ENCODE measurements at regions not wholly inside any gene's neighbourhood (a gene's known extent, or its start where the extent isn't known, plus 50 kb on each side); places are given as distances from the start of the nearest gene placed in this dataset.

GRCh38 chr18:1676387-1676786 is 771.7 kb downstream of the ADCYAP1 start:
- Histone ChIP-seq H3K4me2 (no peak overlapping the region), H3K9me3 (0 out of 2 replicates have a peak, but pooled peaks cover 3% of the 10 kb centered on the region), H3K4me3 (ENCODE audit: low read depth in 2 of 2, low read length in 1 of 2) (no peak overlapping the region), H3K27me3 (ENCODE audit: insufficient read depth) (no peaks in the 10 kb centered on the region), H2AFZ (ENCODE audit: low read depth) (no peak overlapping the region), H4K20me1 (ENCODE audit: insufficient read depth) (no peaks in the 10 kb centered on the region), H3K4me1 (ENCODE audit: control insufficient read depth in 1 of 2, insufficient read depth in 2 of 2, low read depth in 1 of 2, low read length in 1 of 2) (no peaks in the 10 kb centered on the region), H3K27ac (ENCODE audit: low read depth in 2 of 2, low read length in 1 of 2) (no peak overlapping the region), H3F3A (replicated peaks; ENCODE audit: insufficient read depth) (no peaks in the 10 kb centered on the region), H3K79me2 (ENCODE audit: insufficient read depth) (no peaks in the 10 kb centered on the region), H3K9ac (no peak overlapping the region), H3K36me3 (replicated peaks in 1 of 2; ENCODE audit: control insufficient read depth in 1 of 2, insufficient read depth in 2 of 2, low read length in 1 of 2) (no peaks in the 10 kb centered on the region), H3K9me2 (no peaks in the 10 kb centered on the region)
- WGBS (ENCODE audit: low lambda C conversion rate) = 2% methylated on average over 3 of the region's 3 CpGs
- ChIA-PET POLR2A (no interaction called here), CTCF (interaction anchor here (0.9 to 1.1 kb wide), 2 partner anchors 12 to 19 kb away, joined by 3 read pairs; no protein-coding TSS in a partner anchor)
- no peak for DNase-seq
- TF ChIP-seq RAD21 (IDR thresholded peaks at IDR 0.05; ENCODE audit: low read length) (no peak), MAX (IDR thresholded peaks at IDR 0.05; ENCODE audit: low read depth) (no peak), RCOR1 (IDR thresholded peaks at IDR 0.05; ENCODE audit: low read length) (no peak)

- Histone ChIP-seq H3K9me2 (no peaks in the 10 kb centered on the region), H2AFZ (ENCODE audit: low read depth) (no peak overlapping the region), H3K27ac (ENCODE audit: low read depth in 2 of 2, low read length in 1 of 2) (no peak overlapping the region), H4K20me1 (ENCODE audit: insufficient read depth) (no peaks in the 10 kb centered on the region), H3K9me3 (no peaks in the 10 kb centered on the region), H3K4me2 (no peak overlapping the region), H3F3A (replicated peaks; ENCODE audit: insufficient read depth) (no peaks in the 10 kb centered on the region), H3K27me3 (ENCODE audit: insufficient read depth) (no peaks in the 10 kb centered on the region), H3K36me3 (replicated peaks in 1 of 2; ENCODE audit: control insufficient read depth in 1 of 2, insufficient read depth in 2 of 2, low read length in 1 of 2) (no peaks in the 10 kb centered on the region), H3K79me2 (ENCODE audit: insufficient read depth) (no peaks in the 10 kb centered on the region), H3K4me1 (ENCODE audit: control insufficient read depth in 1 of 2, insufficient read depth in 2 of 2, low read depth in 1 of 2, low read length in 1 of 2) (no peaks in the 10 kb centered on the region), H3K9ac (no peak overlapping the region), H3K4me3 (ENCODE audit: low read depth in 2 of 2, low read length in 1 of 2) (no peak overlapping the region)
- whole genome bisulfite sequencing (ENCODE audit: low lambda C conversion rate) = 5% methylated on average over 1 of the region's 1 CpG
- TF ChIP-seq USF2 (IDR thresholded peaks at IDR 0.05; ENCODE audit: borderline replicate concordance, low read depth, low read length) (no peak), EZH2phosphoT487 (IDR thresholded peaks at IDR 0.05; ENCODE audit: borderline replicate concordance, low read depth) (no peak), MEF2A (IDR thresholded peaks at IDR 0.05; ENCODE audit: borderline replicate concordance, low read depth) (no peak), IRF3 (IDR thresholded peaks at IDR 0.05; ENCODE audit: low read depth, low read length) (no peak), PBX3 (IDR thresholded peaks at IDR 0.05) (no peak), TCF12 (IDR thresholded peaks at IDR 0.05) (no peak), GATA2 (CRISPR knock-in tag; IDR thresholded peaks at IDR 0.05) (no peak), FOXM1 (IDR thresholded peaks at IDR 0.05; ENCODE audit: low read depth) (no peak), TEAD4 (IDR thresholded peaks at IDR 0.05; ENCODE audit: borderline replicate concordance, insufficient read depth) (no peak), GABPA (IDR thresholded peaks at IDR 0.05; ENCODE audit: low read depth) (no peak), MXI1 (IDR thresholded peaks at IDR 0.05; ENCODE audit: low read depth, low read length) (no peak), USF1 (IDR thresholded peaks at IDR 0.05; ENCODE audit: borderline replicate concordance, low read depth) (no peak), ZBTB33 (IDR thresholded peaks at IDR 0.05; ENCODE audit: borderline replicate concordance, low read depth) (no peak), YY1 (IDR thresholded peaks at IDR 0.05; ENCODE audit: low read depth) (no peak), NRF1 (IDR thresholded peaks at IDR 0.05; ENCODE audit: low read depth, low read length) (no peak), SIN3A (IDR thresholded peaks at IDR 0.05; ENCODE audit: borderline replicate concordance, low read depth, low read length) (no peak), RCOR1 (IDR thresholded peaks at IDR 0.05; ENCODE audit: low read length) (no peak), MAX (IDR thresholded peaks at IDR 0.05; ENCODE audit: low read depth) (no peak), FOSL2 (IDR thresholded peaks at IDR 0.05; ENCODE audit: borderline replicate concordance, low read depth) (no peak)
- ChIA-PET CTCF (interaction anchor here (1.0 kb wide), 1 partner anchor 16 kb away, joined by 3 read pairs; no protein-coding TSS in a partner anchor), POLR2A (no interaction called here)
- no peak for DNase-seq
These were observed 775.4 kb downstream of the ADCYAP1 start for GRCh38 chr18:1680108-1680507.

Measured in SK-N-SH (cell line).